ENCODE measurements at regions not wholly inside any gene's neighbourhood (a gene's known extent, or its start where the extent isn't known, plus 50 kb on each side); places are given as distances from the start of the nearest gene placed in this dataset.
A peak's percentile ranks its signal among the peaks of the same experiment; 100 is the strongest.
"Not testable (repeated sequence)": the region's sequence is repeated elsewhere in the genome, so short reads cannot be mapped to it uniquely, and the experiment has no call there.

- not testable (repeated sequence) for H3K4me3 ChIP-seq (ENCODE audit: insufficient read depth, low read depth, low read length); H3K9ac ChIP-seq (ENCODE audit: low read length); H3K27me3 ChIP-seq (ENCODE audit: insufficient read depth, low read length); H3K27ac Mint-ChIP-seq (ENCODE audit: unreplicated experiment); H4K20me1 ChIP-seq (ENCODE audit: insufficient read depth, low read length); H3K27ac ChIP-seq (ENCODE audit: low read depth, low read length); H3K4me2 ChIP-seq (ENCODE audit: low read length); H2AFZ ChIP-seq (ENCODE audit: low read depth, low read length); H3K36me3 Mint-ChIP-seq (ENCODE audit: low read depth, unreplicated experiment); H3K79me2 ChIP-seq (ENCODE audit: insufficient read depth, low read length); DNase-seq (ENCODE audit: low read depth); H3K27me3 Mint-ChIP-seq (ENCODE audit: low read depth, unreplicated experiment); FAIRE-seq; H3K36me3 ChIP-seq (ENCODE audit: insufficient read depth, low read length); H3K4me1 Mint-ChIP-seq (ENCODE audit: low read depth, unreplicated experiment); H3K9me3 ChIP-seq (ENCODE audit: insufficient read depth, low read depth, low read length)
- Mint-ChIP-seq H3K9me3 (ENCODE audit: unreplicated experiment) (peaks cover 21% of the 10 kb centered on the region), H3K4me3 (ENCODE audit: unreplicated experiment) (peak overlapping the region; percentile 47)
- H3K4me1 ChIP-seq (ENCODE audit: insufficient read depth, low read length): peaks cover 14% of the 10 kb centered on the region
Measured at GRCh38 chr20:17891131-17891530, 77.5 kb downstream of the SNX5 start.

- no peaks in the 10 kb centered on the region for H3K27me3 ChIP-seq (ENCODE audit: insufficient read depth, low read length)
- no peak for FAIRE-seq
Measured at GRCh38 chr20:17890330-17890729, 78.3 kb downstream of the SNX5 start.

DNA sequence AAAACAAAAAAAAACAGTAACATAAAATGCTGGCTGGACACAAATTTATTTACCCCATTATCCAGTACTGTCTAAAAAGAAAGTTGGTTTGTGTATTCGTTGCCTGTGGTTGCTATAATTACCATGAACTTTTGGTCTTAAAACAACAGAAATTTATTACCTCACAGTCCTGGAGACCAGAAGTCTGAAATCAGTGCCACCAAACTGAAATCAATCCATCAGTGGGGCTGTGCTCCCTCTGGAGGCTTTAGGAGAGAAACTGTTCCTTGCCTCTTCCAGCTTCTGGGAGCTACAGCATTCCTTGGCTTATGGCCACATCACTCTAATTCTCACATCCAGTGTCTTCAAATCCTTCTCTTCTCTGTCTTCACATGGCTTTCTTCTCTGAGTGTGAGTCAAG is 79.4 kb downstream of the SNX5 start:
- peak; percentile 20 for DNase-seq (ENCODE audit: low read depth)
- Histone ChIP-seq H2AFZ (ENCODE audit: low read depth, low read length) (no peak overlapping the region), H3K36me3 (ENCODE audit: insufficient read depth, low read length) (no peaks in the 10 kb centered on the region), H4K20me1 (ENCODE audit: insufficient read depth, low read length) (no peaks in the 10 kb centered on the region), H3K4me3 (ENCODE audit: insufficient read depth, low read depth, low read length) (no peak overlapping the region), H3K9me3 (ENCODE audit: insufficient read depth, low read depth, low read length) (peaks cover 8% of the 10 kb centered on the region), H3K4me1 (ENCODE audit: insufficient read depth, low read length) (no peaks in the 10 kb centered on the region), H3K9ac (ENCODE audit: low read length) (no peak overlapping the region), H3K27me3 (ENCODE audit: insufficient read depth, low read length) (no peaks in the 10 kb centered on the region), H3K4me2 (ENCODE audit: low read length) (no peak overlapping the region), H3K27ac (ENCODE audit: low read depth, low read length) (no peak overlapping the region), H3K79me2 (ENCODE audit: insufficient read depth, low read length) (no peaks in the 10 kb centered on the region)
- H3K27me3 Mint-ChIP-seq (ENCODE audit: low read depth, unreplicated experiment): peaks cover under 1% of the 10 kb centered on the region
- no peaks in the 10 kb centered on the region for H3K36me3 Mint-ChIP-seq (ENCODE audit: low read depth, unreplicated experiment)
- TF ChIP-seq CTCF (IDR thresholded peaks at IDR 0.05; ENCODE audit: insufficient read depth, low read depth, low read length): no peak
- TF ChIP-seq EZH2 (IDR thresholded peaks at IDR 0.05; ENCODE audit: insufficient read depth, low read length): no peak
- H3K4me3 Mint-ChIP-seq (ENCODE audit: unreplicated experiment): no peak overlapping the region
- H3K9me3 Mint-ChIP-seq (ENCODE audit: unreplicated experiment): peaks cover 21% of the 10 kb centered on the region
- peaks cover 7% of the 10 kb centered on the region for H3K4me1 Mint-ChIP-seq (ENCODE audit: low read depth, unreplicated experiment)
- no peak for FAIRE-seq
- H3K27ac Mint-ChIP-seq (ENCODE audit: unreplicated experiment): no peak overlapping the region

More at GRCh38 chr20:17890330-17890729, 78.3 kb downstream of the SNX5 start:
- peaks cover 4% of the 10 kb centered on the region for H3K4me1 Mint-ChIP-seq (ENCODE audit: low read depth, unreplicated experiment)
- no peaks in the 10 kb centered on the region for H3K36me3 Mint-ChIP-seq (ENCODE audit: low read depth, unreplicated experiment)
- no peak overlapping the region for H2AFZ ChIP-seq (ENCODE audit: low read depth, low read length)
- H3K9me3 ChIP-seq (ENCODE audit: insufficient read depth, low read depth, low read length): peaks cover 8% of the 10 kb centered on the region
- H3K27ac Mint-ChIP-seq (ENCODE audit: unreplicated experiment): no peak overlapping the region
- peaks cover 21% of the 10 kb centered on the region for H3K9me3 Mint-ChIP-seq (ENCODE audit: unreplicated experiment)
- no peak overlapping the region for H3K27ac ChIP-seq (ENCODE audit: low read depth, low read length)
- H4K20me1 ChIP-seq (ENCODE audit: insufficient read depth, low read length): no peaks in the 10 kb centered on the region
- no peak for DNase-seq (ENCODE audit: low read depth)
- TF ChIP-seq CTCF (IDR thresholded peaks at IDR 0.05; ENCODE audit: insufficient read depth, low read depth, low read length) (no peak), EZH2 (IDR thresholded peaks at IDR 0.05; ENCODE audit: insufficient read depth, low read length) (no peak)
- no peaks in the 10 kb centered on the region for H3K36me3 ChIP-seq (ENCODE audit: insufficient read depth, low read length)
- no peak overlapping the region for H3K9ac ChIP-seq (ENCODE audit: low read length)
- H3K4me3 Mint-ChIP-seq (ENCODE audit: unreplicated experiment): no peak overlapping the region
- H3K4me2 ChIP-seq (ENCODE audit: low read length): no peak overlapping the region
- H3K79me2 ChIP-seq (ENCODE audit: insufficient read depth, low read length): no peaks in the 10 kb centered on the region
- peaks cover 6% of the 10 kb centered on the region for H3K4me1 ChIP-seq (ENCODE audit: insufficient read depth, low read length)
- no peaks in the 10 kb centered on the region for H3K27me3 Mint-ChIP-seq (ENCODE audit: low read depth, unreplicated experiment)
- no peak overlapping the region for H3K4me3 ChIP-seq (ENCODE audit: insufficient read depth, low read depth, low read length)
